HepG2 (cell line): ENCODE measurements at regions not wholly inside any gene's neighbourhood (a gene's known extent, or its start where the extent isn't known, plus 50 kb on each side); places are given as distances from the start of the nearest gene placed in this dataset.

ENCODE experiments used
- ATAC-seq: fragments of 200-7000 bp; cut with Tn5 transposase; 3 replicates; pipeline ENCODE4 v1.9.1; 2020; ENCODE audit warnings: mild to moderate bottlenecking, moderate library complexity
- BruUV-seq: library from RNA; stranded (reverse); fragments of 400-500 nt; replicated peaks from 2 replicates; lab custom pipeline; 2021; lab: Mats Ljungman, UMichigan
- CTCF ChIA-PET: fragments of 300-600 bp; formaldehyde crosslinking; extraction: SDS; loops from one replicate; lab custom pipeline; 2021; ENCODE audit warnings: low total read pairs, inconsistent platforms, low intra/inter-chr PET ratio; lab: Yijun Ruan, JAX
- POLR2A ChIA-PET: fragments of 350-600 bp; sonication (Branson Sonifier 250); formaldehyde crosslinking; loops from one replicate; lab custom pipeline; 2020; ENCODE audit warnings: antibody characterized with exemption, inconsistent platforms; lab: Yijun Ruan, JAX
- DNase-seq: peaks from one replicate; pipeline ENCODE4 v3.0.0-alpha.2; 2015; ENCODE audit warnings: low spot score
- FAIRE-seq: peaks from 3 replicates; lab custom pipeline; 2011; peaks lifted over from hg19 to GRCh38; lab: Jason Lieb, UNC
- H2AFZ ChIP-seq: one replicate; pipeline ENCODE4 v1.6.1; 2011; ENCODE audit warnings: low read length, inconsistent platforms
- H3K27ac ChIP-seq: fragments of 300-600 bp; 3 replicates; pipeline ENCODE4 v1.8.0; 2011; ENCODE audit warnings: mixed run types, mild to moderate bottlenecking, mixed read lengths, low read length, inconsistent platforms; ENCODE audit not compliant: insufficient read depth; ENCODE audit errors: extremely low read length
- H3K27me3 ChIP-seq, 2 experiments: fragments of 200-600 bp in 1 of 2; 2 replicates in 1 of 2; 3 replicates in 1 of 2; pipeline versions ENCODE4 v1.6.0 to v1.8.0; 2011; ENCODE audit warnings: low read length in 2 of 2, mild to moderate bottlenecking in 2 of 2, moderate library complexity in 2 of 2, inconsistent platforms in 1 of 2; ENCODE audit not compliant: insufficient read depth in 2 of 2, control insufficient read depth in 1 of 2
- H3K36me3 ChIP-seq, 2 experiments: fragments of 200-600 bp in 1 of 2; replicated peaks in 1 of 2; 2 replicates in 1 of 2; 3 replicates in 1 of 2; pipeline versions ENCODE4 v1.5.1 to v1.8.0; 2011; ENCODE audit warnings: low read length in 2 of 2, inconsistent platforms in 1 of 2; ENCODE audit not compliant: insufficient read depth in 2 of 2, control insufficient read depth in 1 of 2
- H3K4me1 ChIP-seq: 2 replicates; pipeline ENCODE4 v1.5.1; 2012; ENCODE audit warnings: low read length, inconsistent platforms; ENCODE audit not compliant: insufficient read depth
- H3K4me2 ChIP-seq: 2 replicates; pipeline ENCODE4 v1.6.0; 2011; ENCODE audit warnings: low read depth, low read length, inconsistent platforms
- H3K4me3 ChIP-seq, 3 experiments: fragments of 200-600 bp in 1 of 3; sonication (generic), shearing (Covaris generic) in 1 of 3; replicated peaks in 1 of 3; 2 replicates each; pipeline ENCODE4 v1.5.1; 2011 to 2016; ENCODE audit warnings: low read length in 3 of 3, inconsistent platforms in 2 of 3, low read depth in 2 of 3, mild to moderate bottlenecking in 2 of 3, control low read depth in 1 of 3, mixed read lengths in 1 of 3; ENCODE audit not compliant: insufficient read depth in 1 of 3
- H3K79me2 ChIP-seq: one replicate; pipeline ENCODE4 v1.6.1; 2011; ENCODE audit warnings: low read length, inconsistent platforms; ENCODE audit not compliant: insufficient read depth
- H3K9ac ChIP-seq: 2 replicates; pipeline ENCODE4 v1.6.0; 2011; ENCODE audit warnings: mild to moderate bottlenecking, low read depth, low read length, inconsistent platforms; ENCODE audit not compliant: insufficient read depth
- H3K9me3 ChIP-seq: 2 replicates; pipeline ENCODE4 v1.5.1; 2012; ENCODE audit warnings: mild to moderate bottlenecking, low read length
- H4K20me1 ChIP-seq: 2 replicates; pipeline ENCODE4 v1.6.0; 2011; ENCODE audit warnings: inconsistent platforms, mild to moderate bottlenecking, low read length, moderate library complexity; ENCODE audit not compliant: insufficient read depth
- AGO1 ChIP-seq: fragments of 200-400 bp; formaldehyde crosslinking; IDR thresholded peaks from 2 replicates; pipeline ENCODE4 v1.6.1; 2017; ENCODE audit warnings: mild to moderate bottlenecking, low read depth, low read length, moderate library complexity; ENCODE audit not compliant: poor library complexity, severe bottlenecking
- GLI4 ChIP-seq: sonication (generic); formaldehyde crosslinking; IDR thresholded peaks from 2 replicates; pipeline ENCODE4 v1.5.1; 2020; ENCODE audit warnings: missing genetic modification reagents, mild to moderate bottlenecking, moderate library complexity, borderline replicate concordance
- HMGXB4 ChIP-seq, 2 experiments: sonication (generic) in 1 of 2; formaldehyde crosslinking in 1 of 2; IDR thresholded peaks; 2 replicates each; pipeline versions ENCODE4 v1.4.0 to v1.6.1; 2018 to 2020; ENCODE audit warnings: missing genetic modification reagents in 2 of 2, borderline replicate concordance in 1 of 2, low read depth in 1 of 2, mild to moderate bottlenecking in 1 of 2, missing biosample characterization in 1 of 2
- HOXA7 ChIP-seq: sonication (generic); formaldehyde crosslinking; IDR thresholded peaks from 2 replicates; pipeline ENCODE4 v1.8.1; 2022; ENCODE audit warnings: mild to moderate bottlenecking, missing genetic modification reagents, moderate library complexity
- MXI1 ChIP-seq: IDR thresholded peaks from 3 replicates; pipeline ENCODE4 v1.6.1; 2012; ENCODE audit warnings: low read depth, low read length, inconsistent platforms, borderline replicate concordance
- RAD51 ChIP-seq: fragments of 450-650 bp; IDR thresholded peaks from 2 replicates; pipeline ENCODE4 v1.6.1; 2016; ENCODE audit warnings: borderline replicate concordance
- REL ChIP-seq: sonication (generic); formaldehyde crosslinking; conservative IDR thresholded peaks from 2 replicates; pipeline ENCODE4 v1.8.0; 2022; ENCODE audit warnings: mild to moderate bottlenecking, missing genetic modification reagents, moderate library complexity
- SKIL ChIP-seq: sonication (generic); formaldehyde crosslinking; IDR thresholded peaks from 2 replicates; pipeline ENCODE4 v1.8.0; 2022; ENCODE audit warnings: missing genetic modification reagents, mild to moderate bottlenecking, moderate library complexity, borderline replicate concordance
- TCF7 ChIP-seq: sonication (generic); IDR thresholded peaks from 2 replicates; pipeline ENCODE4 v1.6.1; 2016; ENCODE audit warnings: antibody characterized with exemption, low read depth
- XBP1 ChIP-seq: sonication (generic); formaldehyde crosslinking; IDR thresholded peaks from 2 replicates; pipeline ENCODE4 v1.5.0; 2020; ENCODE audit warnings: missing genetic modification reagents
- WGBS: methylation state at CpG from one replicate; pipeline ENCODE4 v1.1.6; 2017; ENCODE audit warnings: low lambda C conversion rate; 5-methylcytosine and 5-hydroxymethylcytosine counted together
- in situ Hi-C: cut with HindIII; loops from 2 replicates; pipeline ENCODE4 v1.10.0; 2017; ENCODE audit warnings: low pct_unique_long_range_greater_than_20kb; ENCODE audit not compliant: extremely low pct_ligation_motif_present
- intact Hi-C: fragments of 100-400 bp; cut with micrococcal nuclease; formaldehyde crosslinking; loops from one replicate; pipeline ENCODE4 v1.10.0; 2022; ENCODE audit not compliant: unreplicated experiment
- TF ChIP-seq, protein P1 (sequence below): IDR thresholded peaks from 2 replicates; pipeline ENCODE4 v1.6.1; 2012; ENCODE audit warnings: low read length, improper control_type of control experiment

DNA sequence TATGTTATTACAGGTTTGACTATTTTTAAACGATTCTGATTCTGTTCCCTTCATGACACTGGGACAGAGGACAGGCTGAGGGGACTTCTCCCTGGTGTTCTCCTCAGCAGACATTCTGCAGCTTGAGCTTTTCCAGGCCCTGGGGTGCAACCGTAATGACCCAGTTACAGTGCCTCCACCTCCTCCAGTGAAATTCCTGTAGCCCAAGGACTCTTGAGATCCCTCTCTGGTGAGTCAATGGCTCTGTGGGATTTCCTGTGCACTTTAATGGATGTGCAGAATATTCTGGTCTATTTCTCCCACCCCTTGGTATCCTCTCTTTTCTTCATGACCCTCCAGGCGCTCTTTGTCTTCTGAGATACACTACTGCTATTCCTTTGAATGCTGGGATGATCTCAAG is 319.3 kb downstream of the INHBA start:
- Histone ChIP-seq H4K20me1 (no peaks in the 10 kb centered on the region), H3K27ac (no peak overlapping the region), H3K36me3 (no peaks in the 10 kb centered on the region), H2AFZ (no peak overlapping the region), H3K4me2 (no peak overlapping the region), H3K9me3 (peaks cover 20% of the 10 kb centered on the region; the same call in 1 of the 2 replicates), H3K79me2 (no peaks in the 10 kb centered on the region), H3K27me3 (no peaks in the 10 kb centered on the region), H3K4me1 (no peaks in the 10 kb centered on the region), H3K4me3 (no peak overlapping the region), H3K9ac (no peak overlapping the region)
- in situ Hi-C loops: no loop called here
- ATAC-seq: no peak
- BruUV-seq: no TSS peak
- no peak for DNase-seq
- ChIA-PET CTCF (no interaction called here), POLR2A (no interaction called here)
- FAIRE-seq: no peak
- TF ChIP-seq REL (CRISPR knock-in tag) (no peak), AGO1 (no peak), RAD51 (no peak), HOXA7 (no peak), MXI1 (no peak), SKIL (CRISPR knock-in tag) (no peak)
- intact Hi-C loops: no loop called here
- WGBS: 14% methylated on average over 3 of the region's 3 CpGs

GRCh38 chr7:41378156-41378555 is 324.7 kb downstream of the INHBA start:
- ChIA-PET POLR2A (no interaction called here), CTCF (no interaction called here)
- H3K4me3 ChIP-seq: no peak overlapping the region
- no peaks in the 10 kb centered on the region for H4K20me1 ChIP-seq
- BruUV-seq: no TSS peak
- FAIRE-seq (no peak), ATAC-seq (no peak), DNase-seq (no peak)
- H3K9me3 ChIP-seq: peaks cover 23% of the 10 kb centered on the region; the same call in 1 of the 2 replicates
- H3K4me2 ChIP-seq: no peak overlapping the region
- WGBS: 18% methylated on average over 2 of the region's 2 CpGs
- H3K27ac ChIP-seq: no peak overlapping the region
- no peaks in the 10 kb centered on the region for H3K79me2 ChIP-seq
- H3K36me3 ChIP-seq: no peaks in the 10 kb centered on the region
- H3K4me1 ChIP-seq: no peaks in the 10 kb centered on the region
- intact Hi-C loops (no loop called here), in situ Hi-C loops (no loop called here)
- no peak overlapping the region for H3K9ac ChIP-seq
- no peak overlapping the region for H2AFZ ChIP-seq
- H3K27me3 ChIP-seq: no peaks in the 10 kb centered on the region
- no peak for TF ChIP-seq XBP1 (CRISPR knock-in tag)
- no peak for TF ChIP-seq HMGXB4 (CRISPR knock-in tag; IDR thresholded peaks at IDR 0.05; ENCODE audit: borderline replicate concordance in 1 of 2, low read depth in 1 of 2)
- TF ChIP-seq, protein P1, sequence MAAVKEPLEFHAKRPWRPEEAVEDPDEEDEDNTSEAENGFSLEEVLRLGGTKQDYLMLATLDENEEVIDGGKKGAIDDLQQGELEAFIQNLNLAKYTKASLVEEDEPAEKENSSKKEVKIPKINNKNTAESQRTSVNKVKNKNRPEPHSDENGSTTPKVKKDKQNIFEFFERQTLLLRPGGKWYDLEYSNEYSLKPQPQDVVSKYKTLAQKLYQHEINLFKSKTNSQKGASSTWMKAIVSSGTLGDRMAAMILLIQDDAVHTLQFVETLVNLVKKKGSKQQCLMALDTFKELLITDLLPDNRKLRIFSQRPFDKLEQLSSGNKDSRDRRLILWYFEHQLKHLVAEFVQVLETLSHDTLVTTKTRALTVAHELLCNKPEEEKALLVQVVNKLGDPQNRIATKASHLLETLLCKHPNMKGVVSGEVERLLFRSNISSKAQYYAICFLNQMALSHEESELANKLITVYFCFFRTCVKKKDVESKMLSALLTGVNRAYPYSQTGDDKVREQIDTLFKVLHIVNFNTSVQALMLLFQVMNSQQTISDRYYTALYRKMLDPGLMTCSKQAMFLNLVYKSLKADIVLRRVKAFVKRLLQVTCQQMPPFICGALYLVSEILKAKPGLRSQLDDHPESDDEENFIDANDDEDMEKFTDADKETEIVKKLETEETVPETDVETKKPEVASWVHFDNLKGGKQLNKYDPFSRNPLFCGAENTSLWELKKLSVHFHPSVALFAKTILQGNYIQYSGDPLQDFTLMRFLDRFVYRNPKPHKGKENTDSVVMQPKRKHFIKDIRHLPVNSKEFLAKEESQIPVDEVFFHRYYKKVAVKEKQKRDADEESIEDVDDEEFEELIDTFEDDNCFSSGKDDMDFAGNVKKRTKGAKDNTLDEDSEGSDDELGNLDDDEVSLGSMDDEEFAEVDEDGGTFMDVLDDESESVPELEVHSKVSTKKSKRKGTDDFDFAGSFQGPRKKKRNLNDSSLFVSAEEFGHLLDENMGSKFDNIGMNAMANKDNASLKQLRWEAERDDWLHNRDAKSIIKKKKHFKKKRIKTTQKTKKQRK: no peak
- no peak for TF ChIP-seq GLI4 (CRISPR knock-in tag)
- TF ChIP-seq TCF7: no peak
